Activated B cell treated with CpG ODN at 0.5 μM for 24 hours (primary cell): ENCODE measurements at regions not wholly inside any gene's neighbourhood (a gene's known extent, or its start where the extent isn't known, plus 50 kb on each side); places are given as distances from the start of the nearest gene placed in this dataset.

Source experiments
- ATAC-seq: fragments of 200-7000 bp; cut with Tn5 transposase; one replicate; pipeline ENCODE4 v1.10.0; 2021; ENCODE audit warnings: low read depth, mild to moderate bottlenecking, moderate library complexity
- CTCF ChIA-PET: fragments of 350-600 bp; sonication (Branson Sonifier 250); formaldehyde crosslinking; loops from one replicate; lab custom pipeline; 2021; ENCODE audit warnings: antibody characterized with exemption; lab: Charles Lee
- POLR2A ChIA-PET: fragments of 350-600 bp; sonication (Branson Sonifier 250); formaldehyde crosslinking; loops from one replicate; lab custom pipeline; 2021; ENCODE audit warnings: antibody characterized with exemption; lab: Charles Lee
- DNase-seq: peaks from one replicate; pipeline ENCODE4 v3.0.0; 2022
- H3K27ac Mint-ChIP-seq: one replicate; pipeline ENCODE4 v1.8.0; 2020; ENCODE audit warnings: mixed read lengths
- H3K27me3 Mint-ChIP-seq: one replicate; pipeline ENCODE4 v1.8.0; 2021; ENCODE audit warnings: mixed read lengths
- H3K36me3 Mint-ChIP-seq: one replicate; pipeline ENCODE4 v1.8.0; 2021; ENCODE audit warnings: low read depth, mixed read lengths
- H3K4me1 Mint-ChIP-seq: one replicate; pipeline ENCODE4 v1.8.0; 2021; ENCODE audit warnings: mixed read lengths
- H3K4me3 Mint-ChIP-seq: one replicate; pipeline ENCODE4 v1.8.0; 2020; ENCODE audit warnings: mild to moderate bottlenecking, mixed read lengths
- H3K9me3 Mint-ChIP-seq: one replicate; pipeline ENCODE4 v1.8.0; 2020; ENCODE audit warnings: mixed read lengths
- intact Hi-C: fragments of 100-400 bp; cut with micrococcal nuclease; formaldehyde crosslinking; loops from one replicate; pipeline ENCODE4 v1.15.1; 2024
- TF ChIP-seq, protein P1 (sequence below): fragments of 200-600 bp; IDR thresholded peaks from one replicate; pipeline ENCODE4 v1.8.0; 2022; ENCODE audit warnings: antibody characterized with exemption, mild to moderate bottlenecking

- Mint-ChIP-seq H3K4me3 (no peak overlapping the region), H3K27me3 (no peaks in the 10 kb centered on the region), H3K27ac (no peak overlapping the region), H3K4me1 (no peaks in the 10 kb centered on the region), H3K9me3 (peaks cover 5% of the 10 kb centered on the region), H3K36me3 (no peaks in the 10 kb centered on the region)
- TF ChIP-seq, protein P1, sequence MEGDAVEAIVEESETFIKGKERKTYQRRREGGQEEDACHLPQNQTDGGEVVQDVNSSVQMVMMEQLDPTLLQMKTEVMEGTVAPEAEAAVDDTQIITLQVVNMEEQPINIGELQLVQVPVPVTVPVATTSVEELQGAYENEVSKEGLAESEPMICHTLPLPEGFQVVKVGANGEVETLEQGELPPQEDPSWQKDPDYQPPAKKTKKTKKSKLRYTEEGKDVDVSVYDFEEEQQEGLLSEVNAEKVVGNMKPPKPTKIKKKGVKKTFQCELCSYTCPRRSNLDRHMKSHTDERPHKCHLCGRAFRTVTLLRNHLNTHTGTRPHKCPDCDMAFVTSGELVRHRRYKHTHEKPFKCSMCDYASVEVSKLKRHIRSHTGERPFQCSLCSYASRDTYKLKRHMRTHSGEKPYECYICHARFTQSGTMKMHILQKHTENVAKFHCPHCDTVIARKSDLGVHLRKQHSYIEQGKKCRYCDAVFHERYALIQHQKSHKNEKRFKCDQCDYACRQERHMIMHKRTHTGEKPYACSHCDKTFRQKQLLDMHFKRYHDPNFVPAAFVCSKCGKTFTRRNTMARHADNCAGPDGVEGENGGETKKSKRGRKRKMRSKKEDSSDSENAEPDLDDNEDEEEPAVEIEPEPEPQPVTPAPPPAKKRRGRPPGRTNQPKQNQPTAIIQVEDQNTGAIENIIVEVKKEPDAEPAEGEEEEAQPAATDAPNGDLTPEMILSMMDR, result no peak
- no peak for DNase-seq
- intact Hi-C loops, result no loop called here
- ChIA-PET POLR2A (no interaction called here), CTCF (no interaction called here)
- no peak for ATAC-seq
These were observed 56.0 kb upstream of the CTTNBP2 start for GRCh38 chr7:117929237-117929636.

GRCh38 chr7:117931314-117931713 is 58.1 kb upstream of the CTTNBP2 start:
- Mint-ChIP-seq H3K4me3 (no peak overlapping the region), H3K27ac (no peak overlapping the region), H3K36me3 (no peaks in the 10 kb centered on the region), H3K27me3 (no peaks in the 10 kb centered on the region), H3K9me3 (peaks cover 5% of the 10 kb centered on the region), H3K4me1 (no peaks in the 10 kb centered on the region)
- ATAC-seq (no peak), DNase-seq (no peak)
- intact Hi-C loops, result no loop called here
- TF ChIP-seq, protein P1, result no peak
- CTCF ChIA-PET, result no interaction called here
- POLR2A ChIA-PET, result no interaction called here

GRCh38 chr7:117937049-117937752 is 64.0 kb upstream of the CTTNBP2 start:
- peaks cover 5% of the 10 kb centered on the region for H3K9me3 Mint-ChIP-seq
- TF ChIP-seq, protein P1, result no peak
- no peaks in the 10 kb centered on the region for H3K27me3 Mint-ChIP-seq
- ChIA-PET POLR2A (no interaction called here), CTCF (no interaction called here)
- no peaks in the 10 kb centered on the region for H3K36me3 Mint-ChIP-seq
- no peak for ATAC-seq
- no peak for DNase-seq
- no peaks in the 10 kb centered on the region for H3K4me1 Mint-ChIP-seq
- intact Hi-C loops, result no loop called here
- no peak overlapping the region for H3K27ac Mint-ChIP-seq
- H3K4me3 Mint-ChIP-seq, result no peak overlapping the region

DNA sequence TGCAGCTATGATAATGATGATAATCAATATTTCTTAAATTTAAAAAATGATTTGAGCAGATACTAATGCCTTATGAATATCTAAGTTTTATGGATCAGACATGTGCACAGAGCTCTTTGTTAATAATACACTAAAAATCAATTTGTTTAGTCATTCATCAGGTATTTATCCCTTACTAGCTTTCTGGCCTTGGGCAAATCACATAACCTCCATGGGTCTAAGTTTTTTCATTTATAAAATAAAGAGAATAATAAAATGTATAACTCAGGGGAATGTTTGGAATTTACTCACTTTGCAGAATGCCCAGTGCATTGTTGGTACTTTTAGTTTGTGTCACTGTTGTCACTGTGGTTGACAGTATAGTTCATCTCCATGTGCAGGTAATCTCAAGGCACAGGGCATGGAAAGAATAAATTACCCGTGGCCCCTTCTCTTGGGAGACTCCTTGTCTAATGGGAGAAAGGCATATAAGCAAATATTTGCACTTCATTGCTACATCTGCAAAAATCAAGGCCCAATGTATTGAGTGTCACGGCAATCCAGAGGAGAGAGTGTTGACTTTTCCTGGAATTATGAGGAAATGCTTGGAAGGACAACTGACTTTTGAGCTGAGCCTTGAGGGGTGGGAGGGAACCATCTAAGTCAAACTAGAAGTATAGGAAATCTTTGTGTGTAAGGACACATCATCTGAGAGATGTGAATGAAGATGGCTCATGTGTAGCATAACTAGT is 64.7 kb upstream of the CTTNBP2 start:
- no peaks in the 10 kb centered on the region for H3K27me3 Mint-ChIP-seq
- H3K4me1 Mint-ChIP-seq, result no peaks in the 10 kb centered on the region
- peaks cover 5% of the 10 kb centered on the region for H3K9me3 Mint-ChIP-seq
- DNase-seq (no peak), ATAC-seq (no peak)
- no peaks in the 10 kb centered on the region for H3K36me3 Mint-ChIP-seq
- ChIA-PET POLR2A (no interaction called here), CTCF (no interaction called here)
- intact Hi-C loops, result no loop called here
- H3K4me3 Mint-ChIP-seq, result no peak overlapping the region
- TF ChIP-seq, protein P1, result no peak
- no peak overlapping the region for H3K27ac Mint-ChIP-seq

DNA sequence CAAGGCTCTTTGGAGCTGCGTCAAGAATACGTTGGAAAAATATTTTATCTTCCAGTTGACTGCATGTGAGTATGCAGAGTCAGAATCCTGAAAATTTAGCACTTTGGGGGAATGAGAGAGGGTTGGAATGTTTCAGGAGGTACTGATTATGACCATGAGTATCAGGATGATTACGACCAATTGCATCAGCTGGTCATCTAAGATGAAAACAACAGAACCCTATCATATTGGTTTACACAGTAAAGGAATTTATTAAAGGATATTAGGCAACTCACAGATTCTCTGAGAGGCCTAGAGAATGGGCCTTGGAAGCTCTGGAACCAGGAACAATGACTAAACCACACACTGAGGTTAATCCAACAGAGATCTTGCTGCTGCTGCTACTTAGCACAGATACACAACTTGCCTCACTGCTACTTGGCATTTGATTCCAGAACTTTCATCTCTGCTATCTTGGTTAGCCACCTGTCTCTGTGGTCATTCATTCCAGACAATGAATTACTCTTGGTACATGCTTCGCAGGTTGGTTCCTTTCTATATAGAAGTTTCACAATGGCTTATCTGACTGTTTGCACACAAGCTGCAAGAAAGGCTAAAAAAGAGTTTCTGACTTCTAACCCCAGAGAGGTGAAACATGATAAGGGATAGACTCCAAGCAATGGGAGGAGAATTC is 68.0 kb upstream of the CTTNBP2 start:
- ChIA-PET CTCF (interaction anchor here (0.8 kb wide), 1 partner anchor 9 kb away, joined by 4 read pairs; no protein-coding TSS in a partner anchor), POLR2A (no interaction called here)
- Mint-ChIP-seq H3K4me1 (no peaks in the 10 kb centered on the region), H3K27ac (no peak overlapping the region), H3K27me3 (no peaks in the 10 kb centered on the region), H3K36me3 (no peaks in the 10 kb centered on the region), H3K9me3 (no peaks in the 10 kb centered on the region), H3K4me3 (no peak overlapping the region)
- TF ChIP-seq, protein P1, result no peak
- intact Hi-C loops, result no loop called here
- DNase-seq, result no peak
- ATAC-seq, result no peak
